GM12865 (cell line): ENCODE measurements at regions not wholly inside any gene's neighbourhood (a gene's known extent, or its start where the extent isn't known, plus 50 kb on each side); places are given as distances from the start of the nearest gene placed in this dataset.

ENCODE experiments used
- DNase-seq: peaks from one replicate; pipeline ENCODE4 v3.0.0; 2010; ENCODE audit warnings: low read depth
- H3K4me3 ChIP-seq: 2 replicates; pipeline ENCODE4 v1.5.1; 2011; ENCODE audit warnings: mild to moderate bottlenecking, low read depth, low read length, control low read depth
- TF ChIP-seq, protein P1 (sequence below): IDR thresholded peaks from 2 replicates; pipeline ENCODE4 v1.5.1; 2011; ENCODE audit warnings: low read length, control low read depth, low read depth, inconsistent platforms; ENCODE audit not compliant: insufficient read depth; ENCODE audit errors: missing control alignments

DNA sequence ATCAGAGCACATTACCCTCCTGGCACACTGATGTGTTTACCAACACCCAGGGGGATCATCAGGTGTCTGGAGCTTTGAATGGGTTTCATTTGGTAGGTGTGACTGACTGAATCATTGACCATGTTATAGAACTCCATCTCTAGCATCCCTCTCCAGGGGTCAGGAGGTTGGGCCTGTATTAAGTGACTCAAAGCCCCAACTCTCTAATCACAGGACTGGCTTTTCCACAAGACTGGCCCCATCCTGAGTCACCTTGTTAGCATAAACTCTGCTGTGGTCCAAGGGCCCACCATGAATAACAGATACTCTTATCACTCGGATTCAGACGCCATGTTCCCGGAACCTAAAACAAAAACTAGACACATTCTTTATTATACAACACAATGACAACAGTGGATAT, 125.9 kb upstream of the NDUFV2 start:
- TF ChIP-seq, protein P1, sequence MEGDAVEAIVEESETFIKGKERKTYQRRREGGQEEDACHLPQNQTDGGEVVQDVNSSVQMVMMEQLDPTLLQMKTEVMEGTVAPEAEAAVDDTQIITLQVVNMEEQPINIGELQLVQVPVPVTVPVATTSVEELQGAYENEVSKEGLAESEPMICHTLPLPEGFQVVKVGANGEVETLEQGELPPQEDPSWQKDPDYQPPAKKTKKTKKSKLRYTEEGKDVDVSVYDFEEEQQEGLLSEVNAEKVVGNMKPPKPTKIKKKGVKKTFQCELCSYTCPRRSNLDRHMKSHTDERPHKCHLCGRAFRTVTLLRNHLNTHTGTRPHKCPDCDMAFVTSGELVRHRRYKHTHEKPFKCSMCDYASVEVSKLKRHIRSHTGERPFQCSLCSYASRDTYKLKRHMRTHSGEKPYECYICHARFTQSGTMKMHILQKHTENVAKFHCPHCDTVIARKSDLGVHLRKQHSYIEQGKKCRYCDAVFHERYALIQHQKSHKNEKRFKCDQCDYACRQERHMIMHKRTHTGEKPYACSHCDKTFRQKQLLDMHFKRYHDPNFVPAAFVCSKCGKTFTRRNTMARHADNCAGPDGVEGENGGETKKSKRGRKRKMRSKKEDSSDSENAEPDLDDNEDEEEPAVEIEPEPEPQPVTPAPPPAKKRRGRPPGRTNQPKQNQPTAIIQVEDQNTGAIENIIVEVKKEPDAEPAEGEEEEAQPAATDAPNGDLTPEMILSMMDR = no peak
- H3K4me3 ChIP-seq = no peak overlapping the region
- no peak for DNase-seq

DNA sequence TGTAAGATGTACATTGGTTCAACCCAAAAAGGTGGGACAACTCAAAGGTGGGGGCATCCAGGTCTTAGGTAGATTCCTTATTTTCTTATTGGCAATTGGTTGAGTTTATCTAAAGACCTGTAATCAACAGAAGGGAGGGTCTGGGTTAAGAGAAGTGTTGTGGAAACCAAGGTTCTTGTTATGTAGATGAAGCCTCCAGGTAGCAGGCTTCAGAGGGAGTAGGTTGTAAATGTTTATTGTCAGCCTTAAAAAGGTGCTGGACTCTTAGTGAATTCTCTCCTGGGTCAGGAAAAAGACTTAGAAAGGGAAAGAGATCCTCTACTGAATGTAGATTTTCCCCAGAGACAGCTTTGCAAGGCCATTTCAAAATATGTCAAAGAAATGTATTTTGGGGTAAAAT, 125.3 kb upstream of the NDUFV2 start:
- no peak overlapping the region for H3K4me3 ChIP-seq
- TF ChIP-seq, protein P1 = no peak
- no peak for DNase-seq

DNA sequence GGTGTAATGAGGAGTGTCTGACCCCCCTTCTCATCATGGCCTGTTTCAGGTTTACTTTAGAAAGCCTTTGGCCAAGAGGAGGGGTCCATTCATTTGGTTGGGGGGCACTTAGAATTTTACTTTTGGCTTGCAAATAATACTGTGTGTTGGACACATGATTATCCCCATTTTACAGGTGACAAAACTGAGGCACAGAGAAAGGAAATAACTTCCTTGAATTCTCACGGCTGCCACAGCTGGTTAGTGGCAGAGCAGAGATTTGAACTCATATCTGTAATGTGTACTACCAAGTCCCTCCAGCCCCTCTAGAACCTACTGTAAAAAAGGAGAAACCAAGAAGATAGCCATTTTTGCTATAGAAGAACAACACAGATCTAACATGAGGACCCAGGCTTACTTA, 124.8 kb upstream of the NDUFV2 start:
- TF ChIP-seq, protein P1 = no peak
- H3K4me3 ChIP-seq = no peak overlapping the region

DNA sequence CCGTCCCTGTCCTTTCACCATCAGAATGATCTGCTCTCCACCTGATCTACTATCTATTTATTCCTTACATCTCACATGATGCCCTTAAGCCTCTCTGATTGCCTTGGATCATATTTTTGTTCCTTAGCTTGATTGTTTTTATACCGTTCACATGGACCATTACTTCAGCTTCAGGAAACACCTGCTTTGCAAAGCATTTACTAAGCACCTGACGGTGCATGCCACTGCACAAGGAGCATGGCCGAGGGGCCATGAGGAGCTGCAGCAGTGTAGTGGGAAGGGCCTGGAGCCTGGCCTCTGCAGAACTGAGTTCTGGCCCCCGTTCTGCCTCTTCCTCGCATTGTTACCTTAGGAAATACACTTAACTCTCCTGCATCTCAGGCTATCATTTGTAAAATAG, 124.1 kb upstream of the NDUFV2 start:
- no peak overlapping the region for H3K4me3 ChIP-seq
- TF ChIP-seq, protein P1 = no peak
- no peak for DNase-seq

More for the DNA sequence above, 124.8 kb upstream of the NDUFV2 start:
- no peak for DNase-seq

DNA sequence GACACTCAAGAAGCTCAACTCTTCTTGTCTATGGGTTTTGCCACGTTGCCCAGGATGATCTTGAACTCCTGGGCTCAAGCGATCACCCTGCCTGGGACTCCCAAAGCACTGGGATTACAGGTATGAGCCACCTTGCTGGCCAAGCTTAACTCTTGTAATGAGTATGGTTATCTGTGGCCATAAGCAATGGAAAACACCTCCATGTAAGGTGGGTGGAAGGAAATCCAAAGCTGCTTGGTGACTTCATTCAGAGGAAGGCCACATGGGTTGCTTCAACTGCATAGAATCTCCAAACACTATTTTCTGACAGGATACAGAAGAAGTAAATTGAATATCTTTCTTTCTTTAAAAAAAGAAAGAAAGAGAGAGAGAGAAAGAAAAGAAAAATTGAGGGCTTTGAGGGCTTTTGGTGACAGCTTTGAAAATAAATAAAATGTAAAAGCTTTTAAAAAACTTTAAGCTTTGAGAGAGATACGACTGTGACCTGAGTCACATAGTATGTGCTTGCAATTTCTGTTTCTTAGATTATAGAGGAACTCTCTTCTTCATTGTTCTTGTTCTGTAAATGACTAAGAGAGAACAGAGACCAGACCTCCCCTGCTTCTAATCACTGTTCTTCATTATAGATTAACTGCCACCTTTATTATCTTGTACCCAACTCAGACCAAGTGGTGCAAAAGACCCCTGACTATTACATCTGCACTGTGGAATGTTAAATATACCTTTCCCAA, 123.1 kb upstream of the NDUFV2 start:
- DNase-seq = peak; percentile 9
- no peak overlapping the region for H3K4me3 ChIP-seq
- TF ChIP-seq, protein P1 = no peak

DNA sequence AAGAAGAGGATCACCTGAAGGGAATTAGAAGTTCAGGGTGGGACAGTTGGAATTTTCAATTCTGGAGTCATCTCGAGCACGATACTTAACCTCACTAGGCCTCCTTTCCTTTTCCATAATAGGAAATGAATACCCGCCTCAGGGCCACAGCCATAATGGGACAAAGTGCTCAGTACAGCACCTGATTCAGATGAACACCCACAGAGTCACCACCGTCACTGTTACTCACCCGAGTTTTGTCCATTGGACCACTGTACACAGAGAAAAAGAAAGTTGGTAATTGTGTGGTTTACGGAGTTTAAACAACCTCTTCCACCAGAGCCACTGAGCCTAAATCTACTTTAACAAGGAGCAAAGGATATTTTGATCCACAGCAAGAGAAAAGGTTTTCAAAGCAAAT, 122.0 kb upstream of the NDUFV2 start:
- TF ChIP-seq, protein P1 = no peak
- H3K4me3 ChIP-seq = no peak overlapping the region
- no peak for DNase-seq

DNA sequence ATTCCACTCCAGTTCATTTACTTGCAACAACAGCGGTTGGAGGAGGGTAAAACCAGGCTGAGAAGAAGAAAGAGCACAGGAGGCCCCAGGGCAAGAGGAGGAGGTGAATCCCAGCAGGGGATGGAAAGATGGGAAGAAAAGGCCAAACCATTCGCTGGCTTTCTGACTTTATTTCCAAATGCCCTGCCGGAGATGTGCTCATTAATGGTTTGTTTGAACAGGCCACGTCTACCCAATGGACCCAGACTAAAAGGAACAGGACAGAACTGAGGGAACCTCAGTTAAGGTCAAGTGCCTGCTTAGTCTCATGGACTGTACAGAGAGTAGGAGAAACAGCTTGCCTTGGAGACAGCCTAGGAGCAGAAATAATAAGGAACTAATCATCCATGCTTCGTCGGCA, 121.6 kb upstream of the NDUFV2 start:
- H3K4me3 ChIP-seq = no peak overlapping the region
- TF ChIP-seq, protein P1 = no peak
- DNase-seq = no peak
